ENCODE measurements at regions not wholly inside any gene's neighbourhood (a gene's known extent, or its start where the extent isn't known, plus 50 kb on each side); places are given as distances from the start of the nearest gene placed in this dataset.

GRCh38 chr16:7116734-7117133, 215.9 kb upstream of the RBFOX1 start:
- no peak for TF ChIP-seq POLR2A (IDR thresholded peaks at IDR 0.05)
- no peak for TF ChIP-seq CTCF (IDR thresholded peaks at IDR 0.05)
- TF ChIP-seq POLR2AphosphoS5 (IDR thresholded peaks at IDR 0.05), result no peak
- no peak for TF ChIP-seq EP300 (IDR thresholded peaks at IDR 0.05; ENCODE audit: low read depth)

Data from transverse colon (tissue), 4 donors.